ENCODE measurements at regions not wholly inside any gene's neighbourhood (a gene's known extent, or its start where the extent isn't known, plus 50 kb on each side); places are given as distances from the start of the nearest gene placed in this dataset.

- DNase-seq = no peak
Measured at GRCh38 chr14:103207388-103208072, 84.3 kb downstream of the TNFAIP2 start.

- DNase-seq = no peak
Measured at GRCh38 chr14:103209054-103209453, 85.8 kb downstream of the TNFAIP2 start.

- DNase-seq = no peak
Measured at GRCh38 chr14:103209506-103209905, 86.2 kb downstream of the TNFAIP2 start.

- no peak for DNase-seq
Measured at GRCh38 chr14:103213331-103213730, 90.1 kb downstream of the TNFAIP2 start.

GRCh38 chr14:103214461-103214958 lies 91.2 kb downstream of the TNFAIP2 start:
- DNase-seq = no peak

- DNase-seq = no peak
Measured at GRCh38 chr14:103216399-103216798, 93.1 kb downstream of the TNFAIP2 start.

GRCh38 chr14:103216857-103217256 lies 93.6 kb downstream of the TNFAIP2 start:
- DNase-seq = peak; percentile 24

- DNase-seq = no peak
Measured at GRCh38 chr14:103217538-103217937, 94.3 kb downstream of the TNFAIP2 start.

GRCh38 chr14:103220134-103220981 lies 97.1 kb downstream of the TNFAIP2 start:
- no peak for DNase-seq

- DNase-seq = no peak
Measured at GRCh38 chr14:103220982-103221641, 97.9 kb downstream of the TNFAIP2 start.

- DNase-seq = no peak
Measured at GRCh38 chr14:103221781-103222358, 98.6 kb downstream of the TNFAIP2 start.

- no peak for DNase-seq
Measured at GRCh38 chr14:103223818-103224352, 100.6 kb downstream of the TNFAIP2 start.

GRCh38 chr14:103225062-103225461 lies 101.8 kb downstream of the TNFAIP2 start:
- DNase-seq = no peak

GRCh38 chr14:103225476-103225875 lies 102.2 kb downstream of the TNFAIP2 start:
- DNase-seq = no peak

GRCh38 chr14:103227094-103227768 lies 104.0 kb downstream of the TNFAIP2 start:
- DNase-seq = no peak

- no peak for DNase-seq
Measured at GRCh38 chr14:103228076-103228806, 105.0 kb downstream of the TNFAIP2 start.

- no peak for DNase-seq
Measured at GRCh38 chr14:103228866-103229265, 105.2 kb upstream of the EIF5 start.

GRCh38 chr14:103230021-103230420 lies 104.0 kb upstream of the EIF5 start:
- DNase-seq = no peak

GRCh38 chr14:103230658-103231334 lies 103.2 kb upstream of the EIF5 start:
- DNase-seq = no peak

- no peak for DNase-seq
Measured at GRCh38 chr14:103231376-103232019, 102.5 kb upstream of the EIF5 start.

Data from NCI-H2171 (cell line).